IMR-90 (cell line): ENCODE measurements at regions not wholly inside any gene's neighbourhood (a gene's known extent, or its start where the extent isn't known, plus 50 kb on each side); places are given as distances from the start of the nearest gene placed in this dataset.

ENCODE experiments used
- ATAC-seq: fragments of 200-7000 bp; cut with Tn5 transposase; 2 replicates; pipeline ENCODE4 v1.9.1; 2020; ENCODE audit warnings: low read depth, mild to moderate bottlenecking, moderate library complexity
- BruUV-seq: library from RNA; stranded (reverse); fragments of 400-500 nt; replicated peaks from 2 replicates; lab custom pipeline; 2021; lab: Mats Ljungman, UMichigan
- CTCF ChIA-PET: fragments of 300-600 bp; formaldehyde crosslinking; extraction: SDS; loops from one replicate; lab custom pipeline; 2021; ENCODE audit warnings: antibody characterized with exemption; lab: Yijun Ruan, JAX
- POLR2A ChIA-PET: fragments of 300-600 bp; sonication (Branson Sonifier 250); formaldehyde crosslinking; loops from one replicate; lab custom pipeline; 2022; ENCODE audit warnings: antibody characterized with exemption; ENCODE audit not compliant: unreplicated experiment; lab: Charles Lee
- DNase-seq: peaks from one replicate; pipeline ENCODE4 v3.0.0; 2013
- H2AFZ ChIP-seq: replicated peaks from 2 replicates; pipeline ENCODE3; 2013; ENCODE audit warnings: low read length, mild to moderate bottlenecking; ENCODE audit not compliant: poor library complexity
- H2AK5ac ChIP-seq: 2 replicates; pipeline ENCODE4 v1.6.1; 2013; ENCODE audit warnings: low read depth, low read length, inconsistent platforms
- H2AK9ac ChIP-seq: replicated peaks from 2 replicates; pipeline ENCODE3; 2013; ENCODE audit warnings: mild to moderate bottlenecking, low read depth, low read length, moderate library complexity; ENCODE audit not compliant: poor library complexity
- H2BK120ac ChIP-seq: 2 replicates; pipeline ENCODE4 v1.6.1; 2013; ENCODE audit warnings: low read depth, low read length, inconsistent platforms
- H2BK15ac ChIP-seq: 3 replicates; pipeline ENCODE4 v1.6.1; 2013; ENCODE audit warnings: low read depth, low read length, inconsistent platforms
- H2BK20ac ChIP-seq: 2 replicates; pipeline ENCODE4 v1.6.1; 2013; ENCODE audit warnings: low read depth, mild to moderate bottlenecking, inconsistent platforms, low read length, moderate library complexity
- H2BK5ac ChIP-seq: 2 replicates; pipeline ENCODE4 v1.6.1; 2013; ENCODE audit warnings: mild to moderate bottlenecking, low read depth, low read length, inconsistent platforms; ENCODE audit not compliant: poor library complexity, severe bottlenecking
- H3K14ac ChIP-seq: replicated peaks from 2 replicates; pipeline ENCODE4 v1.6.1; 2013; ENCODE audit warnings: low read depth, low read length, inconsistent platforms
- H3K18ac ChIP-seq: 2 replicates; pipeline ENCODE4 v1.6.1; 2013; ENCODE audit warnings: low read depth, low read length, control low read depth
- H3K23ac ChIP-seq: 2 replicates; pipeline ENCODE4 v1.6.1; 2013; ENCODE audit warnings: low read depth, low read length, inconsistent platforms
- H3K27ac ChIP-seq: 2 replicates; pipeline ENCODE4 v1.5.1; 2013; ENCODE audit warnings: mild to moderate bottlenecking, control low read depth, low read length; ENCODE audit not compliant: insufficient read depth
- H3K27me3 ChIP-seq: 2 replicates; pipeline ENCODE4 v1.6.1; 2013; ENCODE audit warnings: low read length; ENCODE audit not compliant: control insufficient read depth, insufficient read depth
- H3K36me3 ChIP-seq: 2 replicates; pipeline ENCODE4 v1.6.1; 2013; ENCODE audit warnings: low read length, mixed read lengths; ENCODE audit not compliant: control insufficient read depth, insufficient read depth
- H3K4ac ChIP-seq: 2 replicates; pipeline ENCODE4 v1.6.1; 2013; ENCODE audit warnings: low read depth, low read length, inconsistent platforms
- H3K4me1 ChIP-seq: 2 replicates; pipeline ENCODE4 v1.6.1; 2013; ENCODE audit warnings: low read length, mixed read lengths; ENCODE audit not compliant: control insufficient read depth, insufficient read depth
- H3K4me2 ChIP-seq: 2 replicates; pipeline ENCODE4 v1.6.1; 2013; ENCODE audit warnings: low read depth, mild to moderate bottlenecking, control low read depth, low read length, moderate library complexity
- H3K4me3 ChIP-seq: 2 replicates; pipeline ENCODE4 v1.5.1; 2013; ENCODE audit warnings: low read depth, mild to moderate bottlenecking, control low read depth, low read length, moderate library complexity; ENCODE audit not compliant: insufficient read depth
- H3K56ac ChIP-seq: 2 replicates; pipeline ENCODE4 v1.6.1; 2013; ENCODE audit warnings: low read length, inconsistent platforms; ENCODE audit not compliant: insufficient read depth; ENCODE audit errors: extremely low read depth
- H3K79me1 ChIP-seq, 2 experiments: 2 replicates each; pipeline ENCODE4 v1.6.1; 2013; ENCODE audit warnings: low read length in 2 of 2, inconsistent platforms in 1 of 2, low read depth in 1 of 2
- H3K9ac ChIP-seq: 2 replicates; pipeline ENCODE4 v1.6.1; 2013; ENCODE audit warnings: low read depth, low read length, control low read depth
- H3K9me1 ChIP-seq: 2 replicates; pipeline ENCODE4 v1.6.1; 2013; ENCODE audit warnings: low read length, inconsistent platforms; ENCODE audit not compliant: insufficient read depth
- H3K9me3 ChIP-seq: 2 replicates; pipeline ENCODE4 v1.6.1; 2013; ENCODE audit warnings: low read length; ENCODE audit not compliant: control insufficient read depth, insufficient read depth
- H4K20me1 ChIP-seq: 2 replicates; pipeline ENCODE4 v1.6.1; 2013; ENCODE audit warnings: low read length, inconsistent platforms; ENCODE audit not compliant: insufficient read depth
- H4K5ac ChIP-seq: 2 replicates; pipeline ENCODE4 v1.6.1; 2013; ENCODE audit warnings: mild to moderate bottlenecking, low read depth, low read length, control low read depth
- H4K8ac ChIP-seq, 2 experiments: 2 replicates each; pipeline ENCODE4 v1.6.1; 2013; ENCODE audit warnings: low read depth in 2 of 2, low read length in 2 of 2, control low read depth in 1 of 2, inconsistent platforms in 1 of 2
- H4K91ac ChIP-seq: 2 replicates; pipeline ENCODE4 v1.6.1; 2013; ENCODE audit warnings: low read depth, low read length, inconsistent platforms; ENCODE audit not compliant: insufficient read depth
- BHLHE40 ChIP-seq: fragments of 150-350 bp; IDR thresholded peaks from 2 replicates; pipeline ENCODE4 v1.6.1; 2016; ENCODE audit warnings: mild to moderate bottlenecking, low read depth, low read length
- CEBPB ChIP-seq: IDR thresholded peaks from 2 replicates; pipeline ENCODE4 v1.6.1; 2012; ENCODE audit warnings: low read depth, low read length, improper control_type of control experiment
- CHD1 ChIP-seq: IDR thresholded peaks from 2 replicates; pipeline ENCODE4 v1.6.1; 2012; ENCODE audit warnings: low read depth, low read length, improper control_type of control experiment
- CTCF ChIP-seq: conservative IDR thresholded peaks from 2 replicates; pipeline ENCODE4 v1.5.1; 2012; ENCODE audit warnings: mild to moderate bottlenecking, low read depth, low read length, improper control_type of control experiment
- FOS ChIP-seq: fragments of 150-350 bp; IDR thresholded peaks from 2 replicates; pipeline ENCODE4 v1.6.1; 2016; ENCODE audit warnings: low read depth, low read length
- MAFK ChIP-seq: IDR thresholded peaks from 2 replicates; pipeline ENCODE4 v1.6.1; 2012; ENCODE audit warnings: low read depth, low read length, improper control_type of control experiment
- MAZ ChIP-seq: IDR thresholded peaks from 2 replicates; pipeline ENCODE4 v1.6.1; 2012; ENCODE audit warnings: low read depth, mild to moderate bottlenecking, low read length, improper control_type of control experiment, moderate library complexity, borderline replicate concordance
- NFE2L2 ChIP-seq: fragments of 150-350 bp; IDR thresholded peaks from 2 replicates; pipeline ENCODE4 v1.6.1; 2016; ENCODE audit warnings: low read depth, mild to moderate bottlenecking, low read length
- POLR2A ChIP-seq: IDR thresholded peaks from 2 replicates; pipeline ENCODE4 v1.6.1; 2012; ENCODE audit warnings: mild to moderate bottlenecking, low read depth, low read length
- RAD21 ChIP-seq: IDR thresholded peaks from 2 replicates; pipeline ENCODE4 v1.6.1; 2012; ENCODE audit warnings: low read length, improper control_type of control experiment
- RCOR1 ChIP-seq: IDR thresholded peaks from 2 replicates; pipeline ENCODE4 v1.6.1; 2012; ENCODE audit warnings: mild to moderate bottlenecking, low read length, improper control_type of control experiment; ENCODE audit not compliant: insufficient replicate concordance
- RFX5 ChIP-seq: IDR thresholded peaks from 2 replicates; pipeline ENCODE4 v1.8.0; 2012; ENCODE audit warnings: low read depth, mild to moderate bottlenecking, low read length, moderate library complexity
- USF2 ChIP-seq: fragments of 150-350 bp; IDR thresholded peaks from 2 replicates; pipeline ENCODE4 v1.6.1; 2017; ENCODE audit warnings: mild to moderate bottlenecking, antibody characterized with exemption, low read length, low read depth
- WGBS, 2 experiments: methylation state at CpG; one replicate each; pipeline versions ENCODE4 v1.1.5 to v1.1.7; 2013; ENCODE audit warnings: missing lambda C conversion rate in 2 of 2; ENCODE audit not compliant: insufficient read length in 1 of 2; ENCODE audit errors: extremely low coverage in 2 of 2; 5-methylcytosine and 5-hydroxymethylcytosine counted together
- dilution Hi-C: fragments of 300-500 bp; cut with HindIII; formaldehyde crosslinking; loops from one replicate; pipeline ENCODE4 v1.14.3; 2018; ENCODE audit warnings: low sequenced_read_pairs; ENCODE audit not compliant: unreplicated experiment
- in situ Hi-C: fragments of 300-500 bp; cut with MboI; formaldehyde crosslinking; loops from 3 replicates; pipeline ENCODE4 v1.14.3; 2019; ENCODE audit warnings: low sequenced_read_pairs, inconsistent platforms, mixed read lengths
- intact Hi-C: fragments of 100-400 bp; cut with micrococcal nuclease; formaldehyde crosslinking; loops from 2 replicates; pipeline ENCODE4 v1.10.0; 2022
- TF ChIP-seq, protein P1 (sequence below): fragments of 150-350 bp; IDR thresholded peaks from 2 replicates; pipeline ENCODE4 v1.6.1; 2016; ENCODE audit warnings: low read depth, mild to moderate bottlenecking, low read length, moderate library complexity, borderline replicate concordance

- Histone ChIP-seq H3K18ac (no peak overlapping the region), H3K9me1 (no peaks in the 10 kb centered on the region), H3K4me3 (no peak overlapping the region), H2BK20ac (no peak overlapping the region), H3K27me3 (peaks cover 16% of the 10 kb centered on the region), H2BK120ac (no peak overlapping the region), H3K9me3 (peaks cover 2% of the 10 kb centered on the region; the same call in 1 of the 2 replicates), H2AK5ac (no peak overlapping the region), H2AFZ (no peak overlapping the region), H3K56ac (no peak overlapping the region), H3K4me2 (no peak overlapping the region), H3K23ac (no peak overlapping the region), H4K91ac (no peak overlapping the region), H3K79me1 (no peaks in the 10 kb centered on the region), H3K4ac (no peak overlapping the region), H2BK15ac (no peak overlapping the region), H3K9ac (no peak overlapping the region), H3K14ac (no peak overlapping the region), H2AK9ac (no peak overlapping the region), H4K20me1 (no peaks in the 10 kb centered on the region), H4K8ac (no peak overlapping the region), H3K27ac (no peak overlapping the region), H4K5ac (no peak overlapping the region), H3K36me3 (no peaks in the 10 kb centered on the region), H3K4me1 (no peaks in the 10 kb centered on the region), H2BK5ac (no peak overlapping the region)
- dilution Hi-C loops, result no loop called here
- ChIA-PET CTCF (no interaction called here), POLR2A (no interaction called here)
- in situ Hi-C loops, result no loop called here
- 20% methylated on average over 2 of the region's 7 CpGs; no CpG with 5 or more reads in 1 of the 2 experiments for WGBS, 2 experiments
- no peak for ATAC-seq
- no peak for DNase-seq
- no TSS peak for BruUV-seq
- TF ChIP-seq RCOR1 (no peak), FOS (no peak), USF2 (no peak), RFX5 (no peak), POLR2A (no peak), NFE2L2 (no peak), RAD21 (no peak), CTCF (no peak), MAFK (no peak), BHLHE40 (no peak), MAZ (no peak), CHD1 (no peak), CEBPB (no peak)
- TF ChIP-seq, protein P1, sequence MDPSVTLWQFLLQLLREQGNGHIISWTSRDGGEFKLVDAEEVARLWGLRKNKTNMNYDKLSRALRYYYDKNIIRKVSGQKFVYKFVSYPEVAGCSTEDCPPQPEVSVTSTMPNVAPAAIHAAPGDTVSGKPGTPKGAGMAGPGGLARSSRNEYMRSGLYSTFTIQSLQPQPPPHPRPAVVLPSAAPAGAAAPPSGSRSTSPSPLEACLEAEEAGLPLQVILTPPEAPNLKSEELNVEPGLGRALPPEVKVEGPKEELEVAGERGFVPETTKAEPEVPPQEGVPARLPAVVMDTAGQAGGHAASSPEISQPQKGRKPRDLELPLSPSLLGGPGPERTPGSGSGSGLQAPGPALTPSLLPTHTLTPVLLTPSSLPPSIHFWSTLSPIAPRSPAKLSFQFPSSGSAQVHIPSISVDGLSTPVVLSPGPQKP, result no peak
- intact Hi-C loops, result no loop called here
These were observed 140.9 kb downstream of the TFCP2L1 start for GRCh38 chr2:121144111-121144510.
